ENCODE measurements at regions not wholly inside any gene's neighbourhood (a gene's known extent, or its start where the extent isn't known, plus 50 kb on each side); places are given as distances from the start of the nearest gene placed in this dataset.
"Not testable (repeated sequence)": the region's sequence is repeated elsewhere in the genome, so short reads cannot be mapped to it uniquely, and the experiment has no call there.

- no peak for DNase-seq (ENCODE audit: extremely low read depth, low read depth)
- no peak for TF ChIP-seq CTCF (IDR thresholded peaks at IDR 0.05; ENCODE audit: low read depth, low read length)
Measured at GRCh38 chr21:14888202-14888601, 176.6 kb downstream of the NRIP1 start.

GRCh38 chr21:14886001-14886400, 178.8 kb downstream of the NRIP1 start:
- no peak for TF ChIP-seq CTCF (IDR thresholded peaks at IDR 0.05; ENCODE audit: low read depth, low read length)
- DNase-seq (ENCODE audit: extremely low read depth, low read depth) = no peak

- TF ChIP-seq CTCF (IDR thresholded peaks at IDR 0.05; ENCODE audit: low read depth, low read length) = no peak
- DNase-seq (ENCODE audit: extremely low read depth, low read depth) = no peak
Measured at GRCh38 chr21:14883351-14883750, 181.4 kb downstream of the NRIP1 start.

- DNase-seq (ENCODE audit: extremely low read depth, low read depth) = not testable (repeated sequence)
Measured at GRCh38 chr21:14882545-14882944, 182.3 kb downstream of the NRIP1 start.

- no peak for DNase-seq (ENCODE audit: extremely low read depth, low read depth)
- TF ChIP-seq CTCF (IDR thresholded peaks at IDR 0.05; ENCODE audit: low read depth, low read length) = no peak
Measured at GRCh38 chr21:14881863-14882499, 182.8 kb downstream of the NRIP1 start.

- TF ChIP-seq CTCF (IDR thresholded peaks at IDR 0.05; ENCODE audit: low read depth, low read length) = no peak
- DNase-seq (ENCODE audit: extremely low read depth, low read depth) = no peak
Measured at GRCh38 chr21:14880922-14881321, 183.9 kb downstream of the NRIP1 start.

- no peak for DNase-seq (ENCODE audit: extremely low read depth, low read depth)
- no peak for TF ChIP-seq CTCF (IDR thresholded peaks at IDR 0.05; ENCODE audit: low read depth, low read length)
Measured at GRCh38 chr21:14879458-14879857, 185.3 kb downstream of the NRIP1 start.

GRCh38 chr21:14878971-14879370, 185.8 kb downstream of the NRIP1 start:
- DNase-seq (ENCODE audit: extremely low read depth, low read depth) = no peak
- TF ChIP-seq CTCF (IDR thresholded peaks at IDR 0.05; ENCODE audit: low read depth, low read length) = no peak

Measured in AG09319 (cell line).